ENCODE measurements at regions not wholly inside any gene's neighbourhood (a gene's known extent, or its start where the extent isn't known, plus 50 kb on each side); places are given as distances from the start of the nearest gene placed in this dataset.

GRCh38 chr2:14221466-14221865, 411.1 kb upstream of the LRATD1 start:
- no peak for DNase-seq

- no peak for DNase-seq
Measured at GRCh38 chr2:14223576-14223975, 408.9 kb upstream of the LRATD1 start.

- DNase-seq: no peak
Measured at GRCh38 chr2:14231391-14231898, 401.1 kb upstream of the LRATD1 start.

DNA sequence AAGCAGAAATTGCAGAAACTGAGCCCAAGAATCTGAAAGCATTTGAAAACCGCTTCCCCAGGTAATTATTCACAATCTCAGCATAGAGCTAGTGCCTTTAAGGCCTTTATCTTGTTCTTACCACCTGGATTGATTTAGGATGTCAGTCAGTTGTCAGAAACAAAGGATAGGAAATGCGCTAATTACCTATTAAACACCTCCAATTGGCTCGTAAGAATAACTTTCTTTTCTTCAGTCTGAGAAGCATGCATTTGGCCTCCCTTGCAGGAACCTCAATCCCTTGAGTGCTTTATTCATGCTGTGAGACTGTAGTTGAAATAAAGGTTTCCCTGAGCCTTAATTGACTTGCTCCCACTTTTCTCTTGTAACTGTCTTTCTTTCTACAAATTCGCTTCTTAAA, 400.3 kb upstream of the LRATD1 start:
- DNase-seq: no peak

- no peak for DNase-seq
Measured at GRCh38 chr2:14234911-14235310, 397.6 kb upstream of the LRATD1 start.

DNA sequence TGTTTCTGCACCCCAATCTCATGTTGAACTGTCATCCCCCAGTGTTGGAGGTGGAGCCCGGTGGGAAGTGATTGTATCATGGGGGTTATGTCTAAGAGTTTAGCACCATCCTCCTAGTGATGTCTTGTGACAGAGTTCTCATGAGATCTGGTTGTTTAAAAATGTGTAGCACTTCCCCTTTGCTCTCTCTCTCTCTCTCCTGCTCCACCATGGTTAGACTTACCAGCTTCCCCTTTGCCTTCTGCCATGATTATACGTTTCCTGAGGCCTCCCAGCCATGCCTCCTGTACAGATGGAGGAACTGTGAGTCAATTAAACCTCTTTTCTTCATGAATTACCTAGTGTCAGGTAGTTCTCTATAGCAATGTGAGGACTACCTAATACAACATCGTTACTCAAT, 396.9 kb upstream of the LRATD1 start:
- DNase-seq: no peak

DNA sequence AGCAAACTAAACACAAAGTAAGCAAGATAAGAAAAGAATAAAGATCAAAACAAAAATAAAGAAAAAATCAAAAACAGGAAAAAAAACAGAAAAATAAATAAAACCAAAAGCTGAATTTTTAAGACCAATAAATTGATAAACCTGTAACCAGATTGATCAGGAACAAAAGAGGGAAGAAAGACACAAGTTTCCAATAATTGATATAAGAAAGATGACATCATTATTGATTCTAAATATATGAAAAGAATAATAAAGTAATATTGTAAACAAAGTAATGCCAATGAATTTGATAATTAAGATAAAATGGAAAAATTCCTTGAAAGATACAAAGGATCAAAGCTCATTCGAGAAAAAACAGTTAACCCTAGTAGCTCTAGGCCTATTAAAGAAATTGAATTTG, 394.6 kb upstream of the LRATD1 start:
- DNase-seq: no peak

DNA sequence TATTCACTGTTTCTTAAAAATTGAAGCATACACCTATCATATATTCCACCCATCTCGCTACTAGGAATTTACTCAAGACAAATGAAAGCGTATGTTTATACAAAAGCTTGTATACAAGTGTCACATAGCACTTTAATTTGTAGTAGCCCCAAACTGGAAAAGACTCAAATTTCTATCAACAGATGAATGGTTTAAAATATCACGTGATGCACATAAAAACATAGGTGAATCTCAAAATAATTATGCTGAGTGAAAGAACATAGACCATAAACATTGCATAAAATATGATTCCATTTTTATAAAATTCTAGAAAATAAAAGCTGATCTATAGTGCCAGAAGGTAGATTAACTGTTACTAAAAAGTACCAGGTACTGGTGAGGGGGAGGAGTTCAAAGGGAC, 392.9 kb upstream of the LRATD1 start:
- DNase-seq: no peak

DNA sequence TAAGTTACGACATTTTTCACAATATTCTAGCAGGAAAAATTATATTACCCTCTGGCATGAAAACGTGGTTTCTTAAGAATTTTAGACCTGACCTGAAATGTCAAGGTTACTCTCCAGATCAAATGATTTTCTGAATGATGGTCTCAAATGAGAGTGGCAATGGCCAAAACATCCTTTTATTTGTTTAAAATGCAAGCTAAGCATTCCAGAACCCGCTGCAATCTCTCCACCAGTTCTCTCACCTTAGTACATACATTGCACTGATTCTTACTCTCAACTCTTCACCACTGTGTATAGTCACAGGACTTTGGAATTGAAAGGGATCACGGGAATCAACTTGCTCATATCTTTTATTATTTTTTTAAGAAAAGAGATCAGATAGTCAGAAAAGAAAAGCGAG, 391.6 kb upstream of the LRATD1 start:
- no peak for DNase-seq

DNA sequence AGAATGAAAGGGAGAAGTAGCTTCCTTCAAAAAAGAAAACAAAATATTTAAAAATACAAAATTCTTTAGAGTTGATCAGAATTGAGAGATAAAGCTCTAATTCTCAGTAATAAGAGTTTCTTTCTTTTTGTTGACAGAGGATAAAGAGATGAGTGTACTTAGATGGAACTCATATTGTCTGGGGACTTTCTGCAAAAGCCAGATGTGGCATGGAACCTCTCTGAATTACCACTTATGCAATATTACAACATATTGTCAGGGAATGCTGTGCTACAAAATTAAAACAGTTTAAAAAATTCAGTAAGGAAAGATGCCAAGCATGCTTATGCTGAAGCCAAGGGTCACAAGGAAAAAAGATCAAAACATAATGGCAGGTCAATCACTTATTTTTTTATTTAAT, 386.6 kb upstream of the LRATD1 start:
- no peak for DNase-seq

DNA sequence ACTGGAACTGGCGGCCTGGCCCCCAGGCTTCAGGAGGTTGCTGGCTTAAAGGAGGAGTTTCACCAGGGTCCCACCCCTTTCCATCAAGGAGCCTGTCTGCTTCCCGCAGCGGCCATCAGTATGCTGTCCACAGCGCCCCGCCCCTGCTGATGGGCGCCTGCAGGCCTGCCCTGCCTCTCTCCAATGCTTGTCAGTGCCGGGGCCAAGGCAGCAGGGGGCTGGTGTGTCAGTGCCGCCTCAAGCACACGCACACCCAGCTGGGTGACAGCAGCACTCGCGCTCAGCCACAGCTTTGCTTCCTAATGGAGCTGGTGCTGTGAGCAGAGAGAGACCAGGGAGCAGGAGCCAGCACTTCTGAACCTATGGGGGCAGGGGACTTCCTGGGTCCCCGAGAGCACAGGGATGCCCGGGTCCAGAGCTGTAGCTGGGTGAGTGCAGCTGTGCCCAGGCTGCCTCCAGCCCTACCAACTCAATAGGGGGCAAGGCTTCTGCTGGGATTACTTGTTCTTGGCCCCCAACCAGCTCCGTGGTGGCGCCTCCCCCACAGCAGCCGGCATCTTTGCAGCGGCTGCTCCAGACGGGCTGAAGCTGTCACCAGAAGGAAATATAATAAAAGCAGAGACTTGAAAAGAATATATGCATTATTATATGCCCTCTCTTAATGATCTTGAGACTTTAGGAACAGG, 377.2 kb upstream of the LRATD1 start:
- DNase-seq: no peak

DNA sequence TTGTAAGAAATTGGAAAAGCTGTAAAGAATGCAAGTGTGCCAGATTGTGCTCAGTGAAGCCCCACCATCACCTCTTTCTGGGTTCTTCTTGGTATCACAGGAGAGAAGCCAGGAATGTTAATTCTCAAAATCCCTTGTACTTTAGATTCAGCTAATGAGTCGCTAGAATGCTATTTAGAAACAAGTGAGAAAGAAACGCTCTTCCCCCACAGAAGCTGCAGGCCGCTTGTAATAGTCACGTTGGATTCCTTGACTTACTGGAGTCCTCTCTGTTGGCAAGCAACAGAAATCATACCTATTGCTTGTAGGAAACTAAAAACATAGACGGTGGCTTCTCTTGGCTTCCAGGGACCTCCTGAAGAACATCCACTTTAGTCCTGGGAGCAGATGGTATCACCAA, 375.6 kb upstream of the LRATD1 start:
- no peak for DNase-seq

- DNase-seq: no peak
Measured at GRCh38 chr2:14257801-14258507, 374.6 kb upstream of the LRATD1 start.

DNA sequence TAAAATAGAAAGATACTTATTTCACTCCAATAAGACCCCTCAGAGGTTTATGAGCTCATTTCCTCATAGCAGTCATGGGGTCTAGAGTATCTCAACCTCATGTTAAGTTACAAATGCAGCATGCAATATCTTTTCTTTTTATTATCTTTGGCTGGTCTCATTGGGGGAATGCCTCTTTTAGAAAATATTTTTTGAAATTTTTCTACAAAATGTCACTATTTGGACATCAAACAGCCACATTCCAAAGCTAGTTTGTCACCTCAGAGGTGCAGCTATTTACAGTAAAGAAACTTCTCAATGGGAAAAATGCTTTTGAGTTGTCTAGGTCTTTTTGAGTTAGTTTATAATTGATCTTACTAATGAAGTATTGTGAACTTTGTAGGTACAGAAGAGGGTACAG, 370.7 kb upstream of the LRATD1 start:
- no peak for DNase-seq

- DNase-seq: no peak
Measured at GRCh38 chr2:14263053-14263452, 369.5 kb upstream of the LRATD1 start.

- DNase-seq: no peak
Measured at GRCh38 chr2:14270036-14270582, 362.4 kb upstream of the LRATD1 start.

GRCh38 chr2:14272396-14273075, 360.0 kb upstream of the LRATD1 start:
- no peak for DNase-seq

- no peak for DNase-seq
Measured at GRCh38 chr2:14273650-14274049, 358.9 kb upstream of the LRATD1 start.

DNA sequence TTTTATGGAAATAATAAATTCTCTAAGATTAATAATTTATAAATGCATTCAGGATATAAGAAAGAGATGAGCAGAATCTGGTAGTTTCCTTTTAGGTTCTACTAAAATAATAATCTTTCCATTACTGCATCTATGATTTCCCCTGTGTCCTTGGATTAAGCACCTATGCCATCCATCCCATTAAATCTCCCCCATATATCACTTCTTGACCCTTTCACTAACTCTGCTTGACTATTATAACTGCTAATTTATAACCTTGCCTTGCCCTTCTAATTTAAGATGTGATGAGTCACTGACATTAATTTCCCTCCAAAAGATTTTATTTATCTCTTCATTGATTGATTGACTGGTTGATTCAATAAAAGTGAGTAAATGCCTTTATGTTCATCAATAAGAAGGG, 348.3 kb upstream of the LRATD1 start:
- no peak for DNase-seq

- DNase-seq: no peak
Measured at GRCh38 chr2:14285812-14286211, 346.7 kb upstream of the LRATD1 start.

DNA sequence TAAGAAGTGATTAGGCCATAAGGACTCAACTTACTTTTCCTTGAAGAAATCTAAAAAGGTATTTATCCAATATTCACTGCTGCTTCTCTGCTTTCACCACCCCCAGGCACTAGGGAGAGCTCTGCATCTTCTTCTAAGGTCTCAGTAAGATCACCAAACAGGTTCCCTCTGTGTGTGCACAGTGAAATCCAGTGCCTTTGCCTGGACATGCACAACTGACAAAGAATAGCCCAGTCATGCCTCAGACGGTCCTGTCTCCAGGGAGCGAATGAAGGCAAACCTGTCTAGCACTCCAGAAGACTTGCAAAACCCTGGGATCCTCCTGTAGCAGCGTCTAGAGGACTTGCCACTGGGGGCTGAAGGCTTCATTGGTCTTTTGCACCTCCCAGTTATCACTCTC, 344.5 kb upstream of the LRATD1 start:
- no peak for DNase-seq

GRCh38 chr2:14292964-14293363, 339.6 kb upstream of the LRATD1 start:
- DNase-seq: no peak

- DNase-seq: no peak
Measured at GRCh38 chr2:14297340-14297739, 335.2 kb upstream of the LRATD1 start.

- DNase-seq: no peak
Measured at GRCh38 chr2:14297906-14298305, 334.6 kb upstream of the LRATD1 start.

Data from SW 1271 (cell line).